NCI-H510A treated with DMSO at 0.1 percent for 48 hours (cell line): ENCODE measurements at regions not wholly inside any gene's neighbourhood (a gene's known extent, or its start where the extent isn't known, plus 50 kb on each side); places are given as distances from the start of the nearest gene placed in this dataset.
"Not testable (repeated sequence)": the region's sequence is repeated elsewhere in the genome, so short reads cannot be mapped to it uniquely, and the experiment has no call there.

Source experiments
- DNase-seq: peaks from one replicate; lab custom pipeline; 2025; lab: John Stamatoyannopoulos, UW

GRCh38 chr2:212871597-212871996 lies 279.8 kb downstream of the IKZF2 start:
- no peak for DNase-seq

GRCh38 chr2:212864186-212864585 lies 287.2 kb downstream of the IKZF2 start:
- no peak for DNase-seq

GRCh38 chr2:212863185-212863588 lies 288.2 kb downstream of the IKZF2 start:
- peak; percentile 17 for DNase-seq

GRCh38 chr2:212858496-212858895 lies 292.9 kb downstream of the IKZF2 start:
- DNase-seq, result no peak

GRCh38 chr2:212854771-212855170 lies 296.6 kb downstream of the IKZF2 start:
- no peak for DNase-seq

GRCh38 chr2:212854116-212854515 lies 297.3 kb downstream of the IKZF2 start:
- DNase-seq, result no peak

GRCh38 chr2:212845941-212846340 lies 305.5 kb downstream of the IKZF2 start:
- DNase-seq, result no peak

- no peak for DNase-seq
These were observed 305.0 kb upstream of the ERBB4 start for GRCh38 chr2:212843409-212844199.

- no peak for DNase-seq
These were observed 304.1 kb upstream of the ERBB4 start for GRCh38 chr2:212842544-212843185.

GRCh38 chr2:212841460-212841859 lies 302.9 kb upstream of the ERBB4 start:
- DNase-seq, result no peak

GRCh38 chr2:212832211-212833195 lies 293.9 kb upstream of the ERBB4 start:
- no peak for DNase-seq

GRCh38 chr2:212831671-212832199 lies 293.1 kb upstream of the ERBB4 start:
- no peak for DNase-seq

GRCh38 chr2:212816267-212816666 lies 277.7 kb upstream of the ERBB4 start:
- no peak for DNase-seq

GRCh38 chr2:212815453-212815852 lies 276.9 kb upstream of the ERBB4 start:
- DNase-seq, result no peak

- DNase-seq, result peak; percentile 44
These were observed 276.3 kb upstream of the ERBB4 start for GRCh38 chr2:212814941-212815340.

- DNase-seq, result no peak
These were observed 273.3 kb upstream of the ERBB4 start for GRCh38 chr2:212811921-212812320.

- peak; percentile 11 for DNase-seq
These were observed 272.6 kb upstream of the ERBB4 start for GRCh38 chr2:212811036-212811805.

- no peak for DNase-seq
These were observed 259.0 kb upstream of the ERBB4 start for GRCh38 chr2:212797484-212798205.

- no peak for DNase-seq
These were observed 255.9 kb upstream of the ERBB4 start for GRCh38 chr2:212794471-212794870.

- DNase-seq, result no peak
These were observed 253.0 kb upstream of the ERBB4 start for GRCh38 chr2:212791569-212791968.

GRCh38 chr2:212786088-212786487 lies 247.5 kb upstream of the ERBB4 start:
- DNase-seq, result not testable (repeated sequence)
